Breast epithelium (tissue), 3 donors: ENCODE measurements at regions not wholly inside any gene's neighbourhood (a gene's known extent, or its start where the extent isn't known, plus 50 kb on each side); places are given as distances from the start of the nearest gene placed in this dataset.

Experiments used
- POLR2A ChIP-seq: fragments of 450-650 bp; IDR thresholded peaks from one replicate; pipeline ENCODE4 v1.6.1; 2016; ENCODE audit warnings: antibody characterized with exemption, mild to moderate bottlenecking, moderate library complexity
- POLR2AphosphoS5 ChIP-seq, 3 donors: sonication (generic); formaldehyde crosslinking; IDR thresholded peaks; one replicate each; pipeline ENCODE4 v1.6.1; 2017; ENCODE audit warnings: antibody characterized with exemption in 3 of 3
- TF ChIP-seq, protein P1 (sequence below), 3 donors: fragments of 450-650 bp; IDR thresholded peaks; one replicate each; pipeline ENCODE4 v1.5.1; 2016 to 2017; ENCODE audit warnings: antibody characterized with exemption in 3 of 3, mild to moderate bottlenecking in 3 of 3, moderate library complexity in 3 of 3

DNA sequence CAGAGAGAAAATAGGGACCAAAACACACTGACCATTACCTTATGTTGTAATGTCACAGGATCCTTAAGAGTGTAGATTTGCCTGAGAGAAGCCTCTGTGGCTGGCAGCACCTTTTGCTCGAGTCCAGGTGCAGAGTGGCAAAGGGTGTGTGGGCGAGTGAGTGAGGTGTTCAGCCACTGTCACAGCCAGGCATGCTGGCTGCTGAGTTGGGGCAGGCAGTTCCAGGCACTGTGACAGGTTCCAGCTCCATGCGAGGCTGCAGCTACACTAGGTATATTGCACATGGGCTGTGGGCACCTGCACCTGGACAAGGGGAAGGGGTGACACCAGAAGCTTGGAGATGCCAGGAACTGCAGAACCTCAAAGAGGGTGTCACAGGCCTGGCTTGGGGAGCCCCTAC lies 1370.4 kb upstream of the PRMT6 start:
- no peak for TF ChIP-seq POLR2AphosphoS5 (IDR thresholded peaks at IDR 0.05)
- TF ChIP-seq, protein P1, sequence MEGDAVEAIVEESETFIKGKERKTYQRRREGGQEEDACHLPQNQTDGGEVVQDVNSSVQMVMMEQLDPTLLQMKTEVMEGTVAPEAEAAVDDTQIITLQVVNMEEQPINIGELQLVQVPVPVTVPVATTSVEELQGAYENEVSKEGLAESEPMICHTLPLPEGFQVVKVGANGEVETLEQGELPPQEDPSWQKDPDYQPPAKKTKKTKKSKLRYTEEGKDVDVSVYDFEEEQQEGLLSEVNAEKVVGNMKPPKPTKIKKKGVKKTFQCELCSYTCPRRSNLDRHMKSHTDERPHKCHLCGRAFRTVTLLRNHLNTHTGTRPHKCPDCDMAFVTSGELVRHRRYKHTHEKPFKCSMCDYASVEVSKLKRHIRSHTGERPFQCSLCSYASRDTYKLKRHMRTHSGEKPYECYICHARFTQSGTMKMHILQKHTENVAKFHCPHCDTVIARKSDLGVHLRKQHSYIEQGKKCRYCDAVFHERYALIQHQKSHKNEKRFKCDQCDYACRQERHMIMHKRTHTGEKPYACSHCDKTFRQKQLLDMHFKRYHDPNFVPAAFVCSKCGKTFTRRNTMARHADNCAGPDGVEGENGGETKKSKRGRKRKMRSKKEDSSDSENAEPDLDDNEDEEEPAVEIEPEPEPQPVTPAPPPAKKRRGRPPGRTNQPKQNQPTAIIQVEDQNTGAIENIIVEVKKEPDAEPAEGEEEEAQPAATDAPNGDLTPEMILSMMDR (IDR thresholded peaks at IDR 0.05) = no peak
- no peak for TF ChIP-seq POLR2A
